ENCODE measurements at regions not wholly inside any gene's neighbourhood (a gene's known extent, or its start where the extent isn't known, plus 50 kb on each side); places are given as distances from the start of the nearest gene placed in this dataset.

- H3K27me3 ChIP-seq (ENCODE audit: insufficient read depth, low read length, poor library complexity, severe bottlenecking), result no peaks in the 10 kb centered on the region
- H3K9me3 Mint-ChIP-seq, result no peaks in the 10 kb centered on the region
- peaks cover 0 to 3% of the 10 kb centered on the region in 2 donors for H3K27me3 Mint-ChIP-seq
- CTCF ChIA-PET, result no interaction called here
- no peaks in the 10 kb centered on the region for H3K36me3 ChIP-seq (ENCODE audit: insufficient read depth, low read length)
- H3K27ac ChIP-seq (ENCODE audit: low read depth, low read length), result no peak overlapping the region
- no peaks in the 10 kb centered on the region for H3K4me1 ChIP-seq (ENCODE audit: insufficient read depth, low read length)
- POLR2A ChIA-PET, result no interaction called here
- H3K27ac Mint-ChIP-seq, result no peak overlapping the region
- no peak overlapping the region for H3K4me3 Mint-ChIP-seq
- H3K4me3 ChIP-seq (ENCODE audit: low read length), result no peak overlapping the region
- no peaks in the 10 kb centered on the region for H3K36me3 Mint-ChIP-seq
- no peak for DNase-seq
- H3K4me1 Mint-ChIP-seq, result no peaks in the 10 kb centered on the region
- no peaks in the 10 kb centered on the region for H3K9me3 ChIP-seq (ENCODE audit: low read length)
Measured at GRCh38 chr2:56086336-56086735, 97.5 kb upstream of the CCDC85A start.

GRCh38 chr2:56088411-56088810 is 95.4 kb upstream of the CCDC85A start:
- Histone ChIP-seq H3K9me3 (ENCODE audit: low read length) (no peaks in the 10 kb centered on the region), H3K4me1 (ENCODE audit: insufficient read depth, low read length) (no peaks in the 10 kb centered on the region), H3K36me3 (ENCODE audit: insufficient read depth, low read length) (no peaks in the 10 kb centered on the region), H3K4me3 (ENCODE audit: low read length) (no peak overlapping the region), H3K27me3 (ENCODE audit: insufficient read depth, low read length, poor library complexity, severe bottlenecking) (no peaks in the 10 kb centered on the region), H3K27ac (ENCODE audit: low read depth, low read length) (no peak overlapping the region)
- Mint-ChIP-seq H3K27ac (no peak overlapping the region), H3K27me3 (peaks cover 2 to 3% of the 10 kb centered on the region in 2 donors), H3K4me1 (no peaks in the 10 kb centered on the region), H3K9me3 (no peaks in the 10 kb centered on the region), H3K36me3 (no peaks in the 10 kb centered on the region), H3K4me3 (no peak overlapping the region)
- ChIA-PET POLR2A (no interaction called here), CTCF (no interaction called here)
- no peak for DNase-seq

DNA sequence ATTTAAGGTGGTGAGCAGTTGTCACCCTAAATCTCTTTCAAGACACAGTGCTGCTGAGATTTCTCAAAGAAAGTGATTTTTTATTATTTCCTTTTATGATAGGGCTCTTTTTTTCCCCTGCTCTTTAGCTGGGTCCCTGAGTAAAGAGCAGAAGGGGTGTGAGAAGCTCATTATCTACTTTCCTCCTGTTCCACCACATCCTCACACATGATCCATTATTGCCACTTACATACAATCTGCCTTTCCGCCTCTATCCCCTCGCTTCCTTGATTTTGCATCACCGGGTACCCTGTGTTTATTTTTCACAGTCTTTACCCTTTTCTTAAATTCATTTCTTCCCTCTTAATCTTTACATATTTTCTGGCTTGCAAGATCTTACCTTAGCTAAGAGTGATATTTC is 93.9 kb upstream of the CCDC85A start:
- no peaks in the 10 kb centered on the region for H3K36me3 Mint-ChIP-seq
- Histone ChIP-seq H3K9me3 (ENCODE audit: low read length) (no peaks in the 10 kb centered on the region), H3K27me3 (ENCODE audit: insufficient read depth, low read length, poor library complexity, severe bottlenecking) (no peaks in the 10 kb centered on the region), H3K36me3 (ENCODE audit: insufficient read depth, low read length) (no peaks in the 10 kb centered on the region), H3K27ac (ENCODE audit: low read depth, low read length) (no peak overlapping the region), H3K4me3 (ENCODE audit: low read length) (no peak overlapping the region), H3K4me1 (ENCODE audit: insufficient read depth, low read length) (no peaks in the 10 kb centered on the region)
- no peaks in the 10 kb centered on the region for H3K4me1 Mint-ChIP-seq
- CTCF ChIA-PET, result no interaction called here
- DNase-seq, result no peak
- POLR2A ChIA-PET, result no interaction called here
- peaks cover 2 to 3% of the 10 kb centered on the region in 2 donors for H3K27me3 Mint-ChIP-seq
- no peak overlapping the region for H3K4me3 Mint-ChIP-seq
- H3K9me3 Mint-ChIP-seq, result peaks cover 0 to 3% (median 0%) of the 10 kb centered on the region in 5 donors
- no peak overlapping the region for H3K27ac Mint-ChIP-seq

- no peak for DNase-seq
- Histone ChIP-seq H3K36me3 (ENCODE audit: insufficient read depth, low read length) (no peaks in the 10 kb centered on the region), H3K27ac (ENCODE audit: low read depth, low read length) (no peak overlapping the region), H3K4me1 (ENCODE audit: insufficient read depth, low read length) (no peaks in the 10 kb centered on the region), H3K9me3 (ENCODE audit: low read length) (no peaks in the 10 kb centered on the region), H3K4me3 (ENCODE audit: low read length) (no peak overlapping the region), H3K27me3 (ENCODE audit: insufficient read depth, low read length, poor library complexity, severe bottlenecking) (no peaks in the 10 kb centered on the region)
- H3K36me3 Mint-ChIP-seq, result no peaks in the 10 kb centered on the region
- ChIA-PET POLR2A (no interaction called here), CTCF (no interaction called here)
- no peaks in the 10 kb centered on the region for H3K4me1 Mint-ChIP-seq
- peaks cover 0 to 11% (median 1%) of the 10 kb centered on the region in 5 donors for H3K9me3 Mint-ChIP-seq
- H3K27ac Mint-ChIP-seq, result no peak overlapping the region
- H3K27me3 Mint-ChIP-seq, result peaks cover 0 to 2% of the 10 kb centered on the region in 2 donors
- no peak overlapping the region for H3K4me3 Mint-ChIP-seq
Measured at GRCh38 chr2:56099963-56100362, 83.8 kb upstream of the CCDC85A start.

DNA sequence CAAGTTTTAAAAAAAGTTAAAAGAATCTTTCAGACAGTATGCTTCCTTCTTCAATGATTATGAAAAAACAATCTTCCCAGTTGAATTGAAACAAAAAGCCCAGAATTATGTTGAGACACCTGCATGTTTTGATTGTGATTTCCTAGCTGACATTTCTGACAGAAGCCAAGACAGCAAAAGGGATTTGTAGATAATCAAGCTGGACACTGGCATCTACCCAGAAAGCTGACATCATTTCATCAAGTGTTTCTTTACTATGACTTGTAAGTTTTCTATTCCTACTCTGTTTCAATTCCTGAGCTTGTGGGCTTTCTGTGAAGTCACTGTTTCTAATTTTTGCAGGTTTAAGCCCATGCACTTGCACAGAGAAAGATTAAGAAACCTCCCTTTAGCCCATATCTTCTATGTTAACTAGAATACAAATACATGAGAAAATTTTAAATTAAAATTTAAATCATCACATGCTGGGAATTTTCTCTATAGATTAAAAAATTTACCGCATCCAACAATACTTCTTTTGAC is 82.9 kb upstream of the CCDC85A start:
- POLR2A ChIA-PET, result no interaction called here
- DNase-seq, result no peak
- H3K27ac Mint-ChIP-seq, result no peak overlapping the region
- no peaks in the 10 kb centered on the region for H3K4me1 Mint-ChIP-seq
- H3K27me3 Mint-ChIP-seq, result peaks cover 0 to 2% of the 10 kb centered on the region in 2 donors
- CTCF ChIA-PET, result no interaction called here
- Histone ChIP-seq H3K4me3 (ENCODE audit: low read length) (no peak overlapping the region), H3K27ac (ENCODE audit: low read depth, low read length) (no peak overlapping the region), H3K36me3 (ENCODE audit: insufficient read depth, low read length) (no peaks in the 10 kb centered on the region), H3K9me3 (ENCODE audit: low read length) (no peaks in the 10 kb centered on the region), H3K27me3 (ENCODE audit: insufficient read depth, low read length, poor library complexity, severe bottlenecking) (no peaks in the 10 kb centered on the region), H3K4me1 (ENCODE audit: insufficient read depth, low read length) (no peaks in the 10 kb centered on the region)
- no peak overlapping the region for H3K4me3 Mint-ChIP-seq
- H3K9me3 Mint-ChIP-seq, result peaks cover 0 to 7% (median 2%) of the 10 kb centered on the region in 5 donors
- no peaks in the 10 kb centered on the region for H3K36me3 Mint-ChIP-seq

- no peak overlapping the region for H3K4me3 ChIP-seq (ENCODE audit: low read length)
- no peaks in the 10 kb centered on the region for H3K4me1 Mint-ChIP-seq
- no peak overlapping the region for H3K27ac Mint-ChIP-seq
- no peaks in the 10 kb centered on the region for H3K4me1 ChIP-seq (ENCODE audit: insufficient read depth, low read length)
- CTCF ChIA-PET, result no interaction called here
- H3K27me3 Mint-ChIP-seq, result peaks cover 0 to 2% of the 10 kb centered on the region in 2 donors
- no peaks in the 10 kb centered on the region for H3K36me3 Mint-ChIP-seq
- H3K27ac ChIP-seq (ENCODE audit: low read depth, low read length), result no peak overlapping the region
- H3K9me3 ChIP-seq (ENCODE audit: low read length), result no peaks in the 10 kb centered on the region
- POLR2A ChIA-PET, result no interaction called here
- H3K36me3 ChIP-seq (ENCODE audit: insufficient read depth, low read length), result no peaks in the 10 kb centered on the region
- DNase-seq, result no peak
- H3K27me3 ChIP-seq (ENCODE audit: insufficient read depth, low read length, poor library complexity, severe bottlenecking), result no peaks in the 10 kb centered on the region
- H3K9me3 Mint-ChIP-seq, result peaks cover 0 to 4% (median 2%) of the 10 kb centered on the region in 5 donors
- H3K4me3 Mint-ChIP-seq, result no peak overlapping the region
Measured at GRCh38 chr2:56102098-56102497, 81.7 kb upstream of the CCDC85A start.

DNA sequence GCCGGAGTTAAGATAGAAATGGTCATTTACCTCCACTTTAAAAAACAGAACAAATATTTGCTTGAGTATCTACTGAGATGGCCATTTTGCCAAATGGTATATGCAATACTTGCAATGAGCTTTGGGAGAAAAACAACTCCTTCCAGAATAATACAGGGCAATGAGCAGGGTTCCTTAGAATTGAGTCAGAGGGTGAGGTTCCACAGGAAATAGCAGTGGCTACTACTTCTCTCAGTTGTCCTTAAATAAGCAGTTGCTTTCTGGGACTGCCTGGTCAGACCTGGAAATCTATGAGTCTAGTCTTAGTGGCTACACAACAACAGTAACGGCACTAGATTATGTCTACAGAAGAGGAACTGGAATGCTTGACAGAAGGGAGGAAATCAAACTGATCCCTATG is 80.9 kb upstream of the CCDC85A start:
- peaks cover 0 to 4% (median 2%) of the 10 kb centered on the region in 5 donors for H3K9me3 Mint-ChIP-seq
- no peak overlapping the region for H3K27ac Mint-ChIP-seq
- H3K36me3 Mint-ChIP-seq, result no peaks in the 10 kb centered on the region
- ChIA-PET CTCF (no interaction called here), POLR2A (no interaction called here)
- Histone ChIP-seq H3K27me3 (ENCODE audit: insufficient read depth, low read length, poor library complexity, severe bottlenecking) (no peaks in the 10 kb centered on the region), H3K4me3 (ENCODE audit: low read length) (no peak overlapping the region), H3K9me3 (ENCODE audit: low read length) (no peaks in the 10 kb centered on the region), H3K36me3 (ENCODE audit: insufficient read depth, low read length) (no peaks in the 10 kb centered on the region), H3K4me1 (ENCODE audit: insufficient read depth, low read length) (no peaks in the 10 kb centered on the region), H3K27ac (ENCODE audit: low read depth, low read length) (no peak overlapping the region)
- H3K4me3 Mint-ChIP-seq, result no peak overlapping the region
- peaks cover 0 to 2% of the 10 kb centered on the region in 2 donors for H3K27me3 Mint-ChIP-seq
- no peak for DNase-seq
- no peaks in the 10 kb centered on the region for H3K4me1 Mint-ChIP-seq

GRCh38 chr2:56104962-56105361 is 78.8 kb upstream of the CCDC85A start:
- H3K36me3 ChIP-seq (ENCODE audit: insufficient read depth, low read length), result no peaks in the 10 kb centered on the region
- Mint-ChIP-seq H3K4me3 (no peak overlapping the region), H3K4me1 (no peaks in the 10 kb centered on the region), H3K9me3 (peaks cover 0 to 4% (median 2%) of the 10 kb centered on the region in 5 donors), H3K27ac (no peak overlapping the region), H3K36me3 (no peaks in the 10 kb centered on the region), H3K27me3 (peaks cover 0 to 5% of the 10 kb centered on the region in 2 donors)
- H3K4me3 ChIP-seq (ENCODE audit: low read length), result no peak overlapping the region
- H3K4me1 ChIP-seq (ENCODE audit: insufficient read depth, low read length), result no peaks in the 10 kb centered on the region
- H3K9me3 ChIP-seq (ENCODE audit: low read length), result no peaks in the 10 kb centered on the region
- no peak for DNase-seq
- H3K27me3 ChIP-seq (ENCODE audit: insufficient read depth, low read length, poor library complexity, severe bottlenecking), result no peaks in the 10 kb centered on the region
- POLR2A ChIA-PET, result no interaction called here
- CTCF ChIA-PET, result no interaction called here
- no peak overlapping the region for H3K27ac ChIP-seq (ENCODE audit: low read depth, low read length)

All from CD8-positive, alpha-beta memory T cell (primary cell).